ENCODE measurements at regions not wholly inside any gene's neighbourhood (a gene's known extent, or its start where the extent isn't known, plus 50 kb on each side); places are given as distances from the start of the nearest gene placed in this dataset.

DNA sequence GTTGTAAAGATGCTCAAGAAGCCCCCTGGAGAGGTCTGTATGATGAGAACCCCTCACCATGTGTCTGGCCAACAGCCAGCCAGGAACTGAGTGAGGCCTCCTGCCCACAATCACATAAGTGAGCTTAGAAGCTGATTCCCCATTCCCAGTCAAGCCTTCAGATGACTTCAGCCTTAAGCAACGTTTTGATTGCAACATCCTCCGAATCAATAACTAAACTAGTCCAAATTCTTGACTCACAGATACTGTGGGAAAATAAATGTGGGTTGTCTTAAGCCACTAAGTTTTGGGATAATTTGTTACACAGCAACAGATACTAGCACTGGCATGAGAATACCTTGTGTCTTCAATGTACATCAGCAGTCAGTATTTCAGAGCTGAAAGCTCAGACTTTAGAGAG lies 54.5 kb upstream of the HS3ST4 start:
- H3F3A ChIP-seq (ENCODE audit: insufficient read depth, low read length, poor library complexity, severe bottlenecking): no peaks in the 10 kb centered on the region
- H3K27ac ChIP-seq (ENCODE audit: low read length): no peak overlapping the region
- H3K9me2 ChIP-seq (ENCODE audit: insufficient read depth, low read length): no peaks in the 10 kb centered on the region
- no peak overlapping the region for H3K4me2 ChIP-seq (ENCODE audit: low read length)
- H2AFZ ChIP-seq (ENCODE audit: low read depth, low read length): no peak overlapping the region
- no peaks in the 10 kb centered on the region for H3K27me3 ChIP-seq (ENCODE audit: insufficient read depth, low read depth, low read length)
- H4K20me1 ChIP-seq (ENCODE audit: insufficient read depth): no peaks in the 10 kb centered on the region
- H3K9ac ChIP-seq (ENCODE audit: low read length): no peak overlapping the region
- no peaks in the 10 kb centered on the region for H3K9me3 ChIP-seq (ENCODE audit: low read length)
- no peaks in the 10 kb centered on the region for H3K79me2 ChIP-seq (replicated peaks; ENCODE audit: insufficient read depth, low read length)
- no peak overlapping the region for H3K4me3 ChIP-seq (ENCODE audit: low read length)
- H3K36me3 ChIP-seq (ENCODE audit: insufficient read depth, low read length): no peaks in the 10 kb centered on the region
- TF ChIP-seq POLR2AphosphoS5 (IDR thresholded peaks at IDR 0.05) (no peak), CTCF (IDR thresholded peaks at IDR 0.05; ENCODE audit: poor library complexity, severe bottlenecking) (no peak), MXI1 (conservative IDR thresholded peaks at IDR 0.05; ENCODE audit: poor library complexity, severe bottlenecking) (no peak), TAF1 (IDR thresholded peaks at IDR 0.05; ENCODE audit: low read depth) (no peak), RAD21 (conservative IDR thresholded peaks at IDR 0.05) (no peak), EP300 (conservative IDR thresholded peaks at IDR 0.05; ENCODE audit: poor library complexity, severe bottlenecking) (no peak), SMC3 (conservative IDR thresholded peaks at IDR 0.05; ENCODE audit: poor library complexity) (no peak), EZH2 (IDR thresholded peaks at IDR 0.05; ENCODE audit: borderline replicate concordance, insufficient read depth, low read length, poor library complexity, severe bottlenecking) (no peak)
- TF ChIP-seq, protein P1, sequence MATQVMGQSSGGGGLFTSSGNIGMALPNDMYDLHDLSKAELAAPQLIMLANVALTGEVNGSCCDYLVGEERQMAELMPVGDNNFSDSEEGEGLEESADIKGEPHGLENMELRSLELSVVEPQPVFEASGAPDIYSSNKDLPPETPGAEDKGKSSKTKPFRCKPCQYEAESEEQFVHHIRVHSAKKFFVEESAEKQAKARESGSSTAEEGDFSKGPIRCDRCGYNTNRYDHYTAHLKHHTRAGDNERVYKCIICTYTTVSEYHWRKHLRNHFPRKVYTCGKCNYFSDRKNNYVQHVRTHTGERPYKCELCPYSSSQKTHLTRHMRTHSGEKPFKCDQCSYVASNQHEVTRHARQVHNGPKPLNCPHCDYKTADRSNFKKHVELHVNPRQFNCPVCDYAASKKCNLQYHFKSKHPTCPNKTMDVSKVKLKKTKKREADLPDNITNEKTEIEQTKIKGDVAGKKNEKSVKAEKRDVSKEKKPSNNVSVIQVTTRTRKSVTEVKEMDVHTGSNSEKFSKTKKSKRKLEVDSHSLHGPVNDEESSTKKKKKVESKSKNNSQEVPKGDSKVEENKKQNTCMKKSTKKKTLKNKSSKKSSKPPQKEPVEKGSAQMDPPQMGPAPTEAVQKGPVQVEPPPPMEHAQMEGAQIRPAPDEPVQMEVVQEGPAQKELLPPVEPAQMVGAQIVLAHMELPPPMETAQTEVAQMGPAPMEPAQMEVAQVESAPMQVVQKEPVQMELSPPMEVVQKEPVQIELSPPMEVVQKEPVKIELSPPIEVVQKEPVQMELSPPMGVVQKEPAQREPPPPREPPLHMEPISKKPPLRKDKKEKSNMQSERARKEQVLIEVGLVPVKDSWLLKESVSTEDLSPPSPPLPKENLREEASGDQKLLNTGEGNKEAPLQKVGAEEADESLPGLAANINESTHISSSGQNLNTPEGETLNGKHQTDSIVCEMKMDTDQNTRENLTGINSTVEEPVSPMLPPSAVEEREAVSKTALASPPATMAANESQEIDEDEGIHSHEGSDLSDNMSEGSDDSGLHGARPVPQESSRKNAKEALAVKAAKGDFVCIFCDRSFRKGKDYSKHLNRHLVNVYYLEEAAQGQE (IDR thresholded peaks at IDR 0.05; ENCODE audit: borderline replicate concordance): no peak

GRCh38 chr16:25636662-25637061 lies 55.1 kb upstream of the HS3ST4 start:
- Histone ChIP-seq H3K9me2 (ENCODE audit: insufficient read depth, low read length) (no peaks in the 10 kb centered on the region), H4K20me1 (ENCODE audit: insufficient read depth) (no peaks in the 10 kb centered on the region), H3K9ac (ENCODE audit: low read length) (no peak overlapping the region), H2AFZ (ENCODE audit: low read depth, low read length) (no peak overlapping the region), H3K4me2 (ENCODE audit: low read length) (no peak overlapping the region), H3K9me3 (ENCODE audit: low read length) (no peaks in the 10 kb centered on the region), H3K27me3 (ENCODE audit: insufficient read depth, low read depth, low read length) (no peaks in the 10 kb centered on the region), H3K79me2 (replicated peaks; ENCODE audit: insufficient read depth, low read length) (no peaks in the 10 kb centered on the region), H3K36me3 (ENCODE audit: insufficient read depth, low read length) (no peaks in the 10 kb centered on the region), H3F3A (ENCODE audit: insufficient read depth, low read length, poor library complexity, severe bottlenecking) (no peaks in the 10 kb centered on the region), H3K27ac (ENCODE audit: low read length) (no peak overlapping the region), H3K4me3 (ENCODE audit: low read length) (no peak overlapping the region)
- TF ChIP-seq MXI1 (conservative IDR thresholded peaks at IDR 0.05; ENCODE audit: poor library complexity, severe bottlenecking) (no peak), SMC3 (conservative IDR thresholded peaks at IDR 0.05; ENCODE audit: poor library complexity) (no peak), POLR2AphosphoS5 (IDR thresholded peaks at IDR 0.05) (no peak), EP300 (conservative IDR thresholded peaks at IDR 0.05; ENCODE audit: poor library complexity, severe bottlenecking) (no peak), RAD21 (conservative IDR thresholded peaks at IDR 0.05) (no peak), CTCF (IDR thresholded peaks at IDR 0.05; ENCODE audit: poor library complexity, severe bottlenecking) (no peak)
- TF ChIP-seq, protein P1 (IDR thresholded peaks at IDR 0.05; ENCODE audit: borderline replicate concordance): no peak

All from neural cell (in vitro differentiated cells).